ENCODE measurements at regions not wholly inside any gene's neighbourhood (a gene's known extent, or its start where the extent isn't known, plus 50 kb on each side); places are given as distances from the start of the nearest gene placed in this dataset.

DNA sequence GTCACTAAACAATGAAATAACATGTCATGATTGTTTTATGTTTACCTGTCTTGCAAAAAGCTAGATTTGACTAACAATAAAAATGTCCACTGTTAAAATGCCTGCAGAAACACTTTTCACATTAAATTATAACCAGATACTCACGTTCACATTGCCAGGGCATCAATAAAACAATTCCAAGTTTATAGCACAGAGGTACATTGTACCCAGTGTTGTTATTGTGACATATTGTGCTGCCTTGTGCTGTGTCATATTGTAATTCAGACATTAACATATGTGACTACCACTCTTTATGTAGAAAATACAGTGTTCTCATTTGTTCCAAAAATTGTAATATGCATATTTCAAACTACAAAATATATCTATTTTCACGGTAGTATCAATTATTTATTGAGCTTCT is 766.1 kb downstream of the NCAM2 start:
- no peak for DNase-seq (ENCODE audit: low spot score in 2 of 2)
- Histone ChIP-seq H3K4me3 (no peak overlapping the region), H3K36me3 (no peaks in the 10 kb centered on the region), H3K27me3 (no peaks in the 10 kb centered on the region), H3K4me1 (no peaks in the 10 kb centered on the region), H3K9me3 (no peaks in the 10 kb centered on the region), H3K27ac (no peak overlapping the region)
- no peak for TF ChIP-seq POLR2A (IDR thresholded peaks at IDR 0.05)
- TF ChIP-seq CTCF (IDR thresholded peaks at IDR 0.05), result no peak
- TF ChIP-seq POLR2AphosphoS5 (IDR thresholded peaks at IDR 0.05), result no peak
- intact Hi-C loops (cut with DNase I; ENCODE audit: low total_unique reads), result no loop called here

DNA sequence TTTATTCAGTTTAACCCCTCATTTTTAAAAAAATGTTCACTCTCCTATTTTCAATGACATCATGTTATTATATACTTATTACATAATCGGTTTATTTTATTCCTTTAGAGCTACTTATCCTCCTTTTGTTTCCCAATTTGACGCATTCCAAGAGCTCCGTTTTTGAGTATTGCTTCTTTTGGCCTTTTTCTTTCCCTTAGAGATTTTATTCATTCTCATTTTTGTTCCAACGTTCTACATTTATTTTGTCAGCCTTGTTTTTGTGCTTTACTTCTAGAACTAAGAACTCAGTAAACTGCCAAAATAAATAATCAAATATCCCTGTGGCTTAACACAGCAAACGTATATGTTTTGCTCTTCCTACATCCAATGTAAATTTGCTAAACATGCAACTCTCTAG is 769.1 kb downstream of the NCAM2 start:
- no peaks in the 10 kb centered on the region for H3K9me3 ChIP-seq
- H3K4me1 ChIP-seq, result no peaks in the 10 kb centered on the region
- H3K4me3 ChIP-seq, result no peak overlapping the region
- H3K27ac ChIP-seq, result no peak overlapping the region
- intact Hi-C loops (cut with DNase I; ENCODE audit: low total_unique reads), result no loop called here
- H3K36me3 ChIP-seq, result no peaks in the 10 kb centered on the region
- no peak for DNase-seq (ENCODE audit: low spot score in 2 of 2)
- no peak for TF ChIP-seq CTCF (IDR thresholded peaks at IDR 0.05)
- TF ChIP-seq POLR2AphosphoS5 (IDR thresholded peaks at IDR 0.05), result no peak
- TF ChIP-seq POLR2A (IDR thresholded peaks at IDR 0.05), result no peak
- no peaks in the 10 kb centered on the region for H3K27me3 ChIP-seq

GRCh38 chr21:21788591-21788990 is 790.4 kb downstream of the NCAM2 start:
- H3K4me3 ChIP-seq, result no peak overlapping the region
- H3K36me3 ChIP-seq, result no peaks in the 10 kb centered on the region
- no peaks in the 10 kb centered on the region for H3K9me3 ChIP-seq
- no peak overlapping the region for H3K27ac ChIP-seq
- H3K27me3 ChIP-seq, result no peaks in the 10 kb centered on the region
- DNase-seq (ENCODE audit: low spot score in 2 of 2), result no peak
- intact Hi-C loops (cut with DNase I; ENCODE audit: low total_unique reads), result no loop called here
- TF ChIP-seq POLR2AphosphoS5 (IDR thresholded peaks at IDR 0.05) (no peak), CTCF (IDR thresholded peaks at IDR 0.05) (no peak), POLR2A (IDR thresholded peaks at IDR 0.05) (no peak)
- H3K4me1 ChIP-seq, result no peaks in the 10 kb centered on the region

- intact Hi-C loops (cut with DNase I; ENCODE audit: low total_unique reads), result no loop called here
- H3K27ac ChIP-seq, result no peak overlapping the region
- TF ChIP-seq POLR2AphosphoS5 (IDR thresholded peaks at IDR 0.05) (no peak), POLR2A (IDR thresholded peaks at IDR 0.05) (no peak), CTCF (IDR thresholded peaks at IDR 0.05) (no peak)
- no peaks in the 10 kb centered on the region for H3K9me3 ChIP-seq
- no peaks in the 10 kb centered on the region for H3K36me3 ChIP-seq
- H3K27me3 ChIP-seq, result no peaks in the 10 kb centered on the region
- no peak overlapping the region for H3K4me3 ChIP-seq
- no peaks in the 10 kb centered on the region for H3K4me1 ChIP-seq
- DNase-seq (ENCODE audit: low spot score in 2 of 2), result no peak
Measured at GRCh38 chr21:21801921-21802320, 803.7 kb downstream of the NCAM2 start.

DNA sequence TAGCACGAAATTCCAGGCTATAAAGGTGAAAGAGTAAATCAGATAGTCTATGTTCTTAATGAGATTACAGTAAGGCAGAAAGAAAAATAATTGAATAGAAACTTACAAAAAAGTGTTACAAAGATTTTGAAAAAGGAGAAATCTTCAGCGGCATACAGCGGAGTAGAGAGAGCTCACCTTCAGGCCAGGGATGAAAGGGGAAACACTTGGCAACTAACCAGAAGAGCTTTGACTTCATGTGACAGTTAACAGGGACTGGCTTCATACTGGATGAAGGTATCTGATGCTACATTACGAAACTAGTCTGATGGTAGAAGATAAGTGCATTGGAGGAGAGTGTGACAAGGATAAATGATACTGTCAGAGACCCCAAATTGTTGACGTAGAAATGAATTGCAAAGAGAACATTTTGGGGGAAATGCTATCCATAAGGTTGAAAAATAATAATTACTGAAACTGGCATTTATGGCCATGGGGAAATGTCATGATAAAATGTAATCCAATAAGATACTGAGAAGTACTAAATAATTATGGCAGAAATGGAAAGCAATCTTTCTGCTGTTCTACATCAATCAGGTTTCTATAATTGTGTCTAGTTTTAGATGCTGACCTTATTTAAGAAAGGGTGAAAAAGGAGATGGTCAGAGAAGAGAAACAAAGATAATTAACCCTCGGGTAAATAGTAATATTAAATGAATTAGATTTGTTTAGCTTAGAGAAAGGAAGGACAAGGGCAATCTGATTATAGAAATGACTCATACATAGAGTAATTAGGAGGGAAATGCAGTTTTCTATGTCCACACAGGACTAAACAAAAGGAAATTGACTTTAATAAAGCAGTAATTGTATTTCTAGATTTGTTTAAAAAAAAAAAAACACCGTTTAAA is 808.7 kb downstream of the NCAM2 start:
- Histone ChIP-seq H3K9me3 (no peaks in the 10 kb centered on the region), H3K4me1 (no peaks in the 10 kb centered on the region), H3K4me3 (no peak overlapping the region), H3K27me3 (no peaks in the 10 kb centered on the region), H3K27ac (no peak overlapping the region), H3K36me3 (no peaks in the 10 kb centered on the region)
- intact Hi-C loops (cut with DNase I; ENCODE audit: low total_unique reads), result no loop called here
- TF ChIP-seq POLR2A (IDR thresholded peaks at IDR 0.05) (no peak), CTCF (IDR thresholded peaks at IDR 0.05) (no peak), POLR2AphosphoS5 (IDR thresholded peaks at IDR 0.05) (no peak)
- DNase-seq (ENCODE audit: low spot score in 2 of 2), result no peak

Measured in breast epithelium (tissue), 4 donors.